Activated CD4-positive, CD25-positive, alpha-beta regulatory T cell (primary cell): ENCODE measurements at regions not wholly inside any gene's neighbourhood (a gene's known extent, or its start where the extent isn't known, plus 50 kb on each side); places are given as distances from the start of the nearest gene placed in this dataset.
A peak's percentile ranks its signal among the peaks of the same experiment; 100 is the strongest.
"Not testable (repeated sequence)": the region's sequence is repeated elsewhere in the genome, so short reads cannot be mapped to it uniquely, and the experiment has no call there.

Experiments
- DNase-seq, 4 experiments: peaks; one replicate each; lab custom pipeline; 2025; lab: John Stamatoyannopoulos, UW

DNA sequence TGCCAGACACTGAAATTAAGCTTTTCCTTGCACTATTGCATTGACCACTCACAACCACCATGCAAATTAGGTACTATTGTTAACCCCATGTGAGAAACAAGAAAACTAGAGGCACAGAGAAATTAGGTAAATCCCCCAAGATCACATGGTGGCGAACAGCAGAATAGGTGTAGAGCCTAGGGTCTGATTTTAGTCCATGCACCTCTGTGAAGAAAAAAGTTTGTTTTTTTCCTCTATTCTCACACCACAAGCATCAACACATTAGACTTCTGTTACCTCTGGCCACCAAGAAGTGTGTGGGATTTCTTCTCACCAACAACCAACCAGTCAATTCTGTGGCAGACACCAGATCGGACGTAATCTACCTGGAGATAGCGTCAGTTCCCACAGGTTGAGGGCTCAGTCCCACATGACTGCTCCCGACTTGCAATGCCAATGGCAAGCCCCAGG lies 391.9 kb downstream of the COG6 start:
- DNase-seq, result no peak

DNA sequence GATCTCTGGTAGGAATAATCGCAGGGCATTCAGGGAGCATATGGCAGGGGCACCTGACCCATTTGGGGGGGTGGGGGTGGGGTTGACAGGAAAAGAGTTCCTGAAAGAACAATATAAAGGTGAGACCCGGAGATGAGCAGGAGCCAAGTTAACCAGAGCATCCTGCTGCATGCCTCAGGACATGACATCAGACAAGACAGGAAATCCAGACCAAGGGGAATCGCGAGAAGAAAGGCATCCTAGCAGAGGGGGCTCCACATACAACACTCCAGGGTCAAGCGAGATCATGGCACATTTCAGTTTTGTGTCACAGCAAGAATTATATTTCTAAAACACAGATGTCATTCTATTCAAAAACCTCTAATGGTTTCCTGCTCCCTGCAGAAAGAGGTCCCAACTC lies 393.1 kb downstream of the COG6 start:
- DNase-seq, result no peak

DNA sequence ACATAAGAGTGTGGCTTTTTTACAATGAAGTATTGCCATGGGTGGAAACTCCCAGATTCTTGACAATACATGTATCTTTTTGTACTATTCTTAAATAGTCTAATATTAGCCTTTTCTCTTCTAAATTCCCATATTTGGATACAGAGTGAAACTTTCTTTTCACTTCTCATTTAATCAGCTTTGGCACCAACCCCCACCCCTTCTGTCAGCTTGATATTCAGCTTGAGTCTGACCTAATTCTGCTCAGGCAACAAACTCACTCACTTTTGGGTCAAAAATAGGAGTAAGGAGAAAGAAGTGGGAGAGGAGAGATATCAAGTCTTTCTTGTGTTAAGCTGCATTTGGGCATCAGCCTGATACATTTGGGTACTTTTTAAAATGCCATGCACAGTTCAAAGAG lies 397.5 kb downstream of the COG6 start:
- no peak for DNase-seq

- no peak for DNase-seq
These were observed 397.9 kb downstream of the COG6 start for GRCh38 chr13:40053401-40053800.

- DNase-seq, result not testable (repeated sequence)
These were observed 399.0 kb downstream of the COG6 start for GRCh38 chr13:40054422-40054821.

GRCh38 chr13:40056898-40057619 lies 401.6 kb downstream of the COG6 start:
- DNase-seq, result no peak

DNA sequence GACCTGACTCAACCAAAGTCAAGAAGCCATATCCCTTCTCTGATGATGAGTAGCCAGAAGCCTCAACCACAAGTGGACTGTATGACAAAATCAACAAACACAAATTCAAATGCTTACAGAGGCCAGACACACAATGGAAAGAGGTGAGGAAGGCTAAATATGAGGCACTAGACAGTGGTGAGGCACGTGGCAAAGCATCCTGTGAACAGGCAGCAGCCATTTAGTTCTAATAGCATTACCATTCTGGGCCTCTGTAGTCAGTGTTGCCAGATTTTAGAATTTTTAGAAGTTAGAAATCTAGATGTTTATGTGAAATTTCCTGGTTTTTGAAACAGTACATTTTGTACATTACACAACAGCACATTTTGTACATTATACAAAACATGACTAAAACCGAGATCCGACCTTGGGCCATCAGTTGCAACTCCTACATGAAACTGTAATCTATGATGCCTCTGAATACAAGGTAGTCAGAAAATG lies 403.3 kb downstream of the COG6 start:
- no peak for DNase-seq

DNA sequence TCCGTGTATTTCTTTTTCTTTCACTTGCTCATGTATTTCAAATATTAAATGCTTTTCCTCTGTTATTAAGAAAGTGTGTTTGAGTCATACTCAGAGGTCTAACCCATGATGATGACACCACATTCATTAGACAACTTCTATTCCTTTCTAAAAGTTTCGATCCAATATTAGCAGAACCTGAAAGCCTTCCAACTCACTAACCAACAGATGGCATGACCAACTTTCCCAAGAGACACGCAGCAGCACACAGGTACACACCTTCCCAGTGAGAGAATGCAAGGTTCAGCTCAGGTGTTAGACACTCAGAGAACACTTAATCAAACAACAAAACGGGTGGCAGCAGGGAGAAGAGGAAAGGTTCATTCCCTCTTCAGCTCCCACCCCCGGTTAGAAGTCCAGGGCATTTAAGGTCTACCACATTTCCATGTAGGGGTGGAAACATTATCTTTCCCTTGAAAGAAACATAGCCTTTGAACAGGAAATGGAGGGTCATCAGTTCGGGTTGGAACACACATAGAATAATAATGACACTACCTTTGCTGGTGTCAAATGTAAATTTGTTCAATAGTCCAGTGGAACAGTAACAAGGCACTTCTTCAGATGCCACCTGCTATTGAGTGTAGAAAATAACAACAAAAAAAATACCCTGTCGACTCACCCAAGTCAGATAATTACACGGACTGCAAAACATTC lies 404.2 kb downstream of the COG6 start:
- DNase-seq, result no peak

DNA sequence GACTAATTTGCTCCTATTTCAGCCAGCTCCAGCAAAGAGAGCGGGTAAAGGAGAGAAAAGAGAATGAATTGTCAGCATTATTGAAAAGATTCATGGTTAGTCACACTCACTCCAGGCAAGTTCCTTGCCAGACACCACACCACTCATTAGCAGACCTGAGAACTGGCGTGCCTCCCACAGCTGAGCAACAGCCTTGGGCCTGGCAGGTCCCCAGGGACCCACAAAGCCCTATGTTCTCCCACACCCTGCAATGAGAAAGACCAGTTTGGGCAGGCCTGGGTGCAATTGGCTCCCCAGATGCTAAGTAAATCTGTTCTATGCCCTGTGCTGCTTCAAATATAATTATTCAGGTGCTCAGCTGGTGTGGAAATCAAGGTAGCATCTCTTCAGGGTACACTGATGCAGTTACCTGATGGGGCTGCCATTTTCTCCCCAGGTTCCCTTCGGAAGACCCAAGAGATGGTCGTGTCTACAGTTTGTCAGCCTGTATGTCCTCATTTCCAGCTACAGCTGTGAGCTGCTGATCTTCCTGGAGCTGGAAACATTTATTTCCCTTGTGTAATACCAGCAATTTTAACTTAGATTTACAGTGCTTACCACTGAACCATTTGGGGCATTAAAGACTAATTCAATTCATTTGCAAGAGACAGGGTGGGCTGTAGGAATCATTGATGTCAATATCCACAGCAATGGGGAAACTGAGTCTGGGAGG lies 405.0 kb downstream of the COG6 start:
- no peak for DNase-seq

- no peak for DNase-seq
These were observed 406.3 kb downstream of the COG6 start for GRCh38 chr13:40061466-40062450.

DNA sequence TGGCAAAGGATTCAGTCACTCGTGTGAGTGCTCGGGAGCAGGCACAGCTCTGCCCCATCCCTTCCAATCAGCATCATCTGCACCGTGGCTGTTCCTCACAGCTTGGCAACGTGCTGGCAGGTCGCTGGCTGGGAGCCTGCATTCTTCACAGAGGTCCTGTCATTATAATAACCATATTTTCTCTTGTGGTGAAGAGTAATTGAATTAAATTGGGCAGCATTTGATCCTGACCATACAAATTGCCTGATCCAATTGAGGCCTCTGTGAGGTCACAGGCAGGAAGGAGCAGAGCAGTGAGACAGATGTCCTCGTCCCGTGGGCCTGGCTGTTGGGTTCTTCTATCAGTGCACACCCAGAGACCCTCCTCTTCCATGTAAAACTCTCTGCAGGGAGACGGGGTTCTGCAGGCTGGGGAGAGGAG lies 407.8 kb downstream of the COG6 start:
- no peak for DNase-seq

GRCh38 chr13:40063703-40064102 lies 408.2 kb downstream of the COG6 start:
- DNase-seq, result no peak

GRCh38 chr13:40064154-40065097 lies 409.0 kb downstream of the COG6 start:
- DNase-seq, result no peak

- peak; percentile 34 to 66 (median 42) for DNase-seq
These were observed 413.9 kb downstream of the COG6 start for GRCh38 chr13:40069173-40070044.

- no peak for DNase-seq
These were observed 414.9 kb downstream of the COG6 start for GRCh38 chr13:40070357-40070756.

- no peak for DNase-seq
These were observed 417.2 kb downstream of the COG6 start for GRCh38 chr13:40072663-40073120.

GRCh38 chr13:40074338-40074737 lies 418.9 kb downstream of the COG6 start:
- no peak for DNase-seq

DNA sequence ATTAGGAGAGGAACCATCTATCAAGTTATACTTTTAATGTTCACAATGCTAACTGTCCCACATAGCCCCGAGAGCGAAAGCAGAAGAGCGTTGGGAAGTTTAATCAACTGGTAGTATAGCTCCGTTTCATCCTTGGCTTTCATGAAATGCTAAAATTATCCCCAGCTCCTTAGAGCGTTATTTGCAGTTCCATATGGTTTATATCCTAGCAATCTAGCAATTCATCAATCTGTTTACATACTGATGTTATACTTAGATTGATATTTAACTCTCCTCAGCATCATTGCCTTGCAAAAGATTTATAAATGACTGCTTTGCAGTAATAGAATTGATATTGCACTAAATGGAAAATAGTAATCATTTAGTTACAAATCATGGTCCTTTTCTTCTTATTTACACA lies 419.8 kb downstream of the COG6 start:
- DNase-seq, result no peak

- DNase-seq, result no peak
These were observed 421.4 kb downstream of the COG6 start for GRCh38 chr13:40076765-40077362.
